ENCODE measurements at regions not wholly inside any gene's neighbourhood (a gene's known extent, or its start where the extent isn't known, plus 50 kb on each side); places are given as distances from the start of the nearest gene placed in this dataset.

DNA sequence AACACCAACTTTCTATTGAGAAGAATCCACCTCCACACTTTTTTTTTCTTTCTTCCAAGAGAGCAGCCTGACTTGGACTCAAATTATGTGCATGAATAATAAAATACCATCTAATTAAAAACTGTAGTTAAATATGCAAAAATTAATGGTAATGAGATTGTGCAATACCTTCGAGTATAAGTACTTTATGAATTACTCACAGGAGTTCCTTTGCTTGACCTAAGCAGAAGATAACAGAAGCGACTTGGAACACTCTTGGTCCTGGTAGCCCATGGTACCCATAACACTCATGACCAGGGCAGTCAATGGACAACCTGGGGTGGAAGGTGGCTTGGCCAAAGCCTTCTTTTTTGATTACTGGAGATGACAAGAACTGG, 203.5 kb upstream of the IRX3 start:
- intact Hi-C loops (cut with DNase I) = no loop called here
- no peak for ATAC-seq
- Histone ChIP-seq H3K4me3 (no peak overlapping the region), H3K27ac (no peak overlapping the region), H3K36me3 (no peaks in the 10 kb centered on the region), H3K27me3 (no peaks in the 10 kb centered on the region), H3K4me1 (no peaks in the 10 kb centered on the region), H3K9me3 (no peaks in the 10 kb centered on the region)
- no peak for TF ChIP-seq CTCF (IDR thresholded peaks at IDR 0.05)
- no peak for DNase-seq

GRCh38 chr16:54489225-54490111, 202.9 kb upstream of the IRX3 start:
- intact Hi-C loops (cut with DNase I) = no loop called here
- H3K36me3 ChIP-seq = no peaks in the 10 kb centered on the region
- no peaks in the 10 kb centered on the region for H3K9me3 ChIP-seq

DNA sequence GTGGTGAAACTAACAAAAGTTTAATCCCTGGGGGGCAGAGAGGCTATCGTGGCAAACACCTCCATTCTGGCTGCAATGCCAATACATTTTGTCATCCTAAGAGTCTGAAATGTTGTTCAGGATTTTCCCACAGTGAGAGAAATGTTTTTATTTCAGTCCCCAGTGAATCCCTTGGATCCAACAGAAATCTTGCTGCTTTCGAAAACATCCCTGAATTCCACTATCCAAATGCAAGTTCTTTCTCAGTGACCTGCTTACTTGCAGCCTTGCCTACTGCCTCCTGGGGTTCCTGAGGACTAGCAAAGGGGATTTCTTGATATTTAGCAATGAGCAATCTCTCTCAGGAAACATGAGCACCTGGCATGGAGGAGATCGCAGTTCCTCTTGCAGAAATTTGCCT, 202.1 kb upstream of the IRX3 start:
- H3K36me3 ChIP-seq = no peaks in the 10 kb centered on the region
- intact Hi-C loops (cut with DNase I) = no loop called here
- H3K4me3 ChIP-seq = no peak overlapping the region
- no peak for ATAC-seq
- no peak overlapping the region for H3K27ac ChIP-seq
- TF ChIP-seq CTCF (IDR thresholded peaks at IDR 0.05) = no peak
- no peaks in the 10 kb centered on the region for H3K9me3 ChIP-seq
- DNase-seq = no peak
- H3K27me3 ChIP-seq = no peaks in the 10 kb centered on the region
- no peaks in the 10 kb centered on the region for H3K4me1 ChIP-seq

More at GRCh38 chr16:54489225-54490111, 202.9 kb upstream of the IRX3 start:
- ATAC-seq (peak; percentile 76), DNase-seq (no peak)
- TF ChIP-seq CTCF (IDR thresholded peaks at IDR 0.05) = no peak
- H3K4me1 ChIP-seq = no peaks in the 10 kb centered on the region
- no peak overlapping the region for H3K27ac ChIP-seq
- H3K4me3 ChIP-seq = no peak overlapping the region
- no peaks in the 10 kb centered on the region for H3K27me3 ChIP-seq

DNA sequence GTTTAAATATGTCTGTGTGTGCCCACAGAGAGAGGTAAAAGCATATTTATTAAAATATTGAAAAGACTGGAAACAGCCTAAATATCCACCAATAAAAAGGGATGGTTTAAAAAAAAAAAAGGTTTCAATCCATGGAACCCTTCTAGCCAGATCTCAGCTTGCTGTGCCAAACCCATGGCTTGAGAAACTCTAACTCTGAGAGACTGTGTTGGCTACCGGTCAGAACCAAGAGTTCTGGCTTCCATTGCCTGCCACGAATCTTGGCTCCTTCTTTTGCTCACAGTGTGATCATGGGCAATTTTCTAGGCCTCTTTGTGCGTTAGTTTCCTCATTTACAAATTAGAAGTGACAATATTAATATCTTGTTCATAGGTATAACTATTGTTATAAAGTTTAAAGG, 201.3 kb upstream of the IRX3 start:
- DNase-seq = no peak
- H3K27ac ChIP-seq = no peak overlapping the region
- H3K9me3 ChIP-seq = no peaks in the 10 kb centered on the region
- H3K27me3 ChIP-seq = no peaks in the 10 kb centered on the region
- no peak overlapping the region for H3K4me3 ChIP-seq
- TF ChIP-seq CTCF (IDR thresholded peaks at IDR 0.05) = no peak
- intact Hi-C loops (cut with DNase I) = no loop called here
- H3K4me1 ChIP-seq = no peaks in the 10 kb centered on the region
- no peaks in the 10 kb centered on the region for H3K36me3 ChIP-seq
- ATAC-seq = no peak

DNA sequence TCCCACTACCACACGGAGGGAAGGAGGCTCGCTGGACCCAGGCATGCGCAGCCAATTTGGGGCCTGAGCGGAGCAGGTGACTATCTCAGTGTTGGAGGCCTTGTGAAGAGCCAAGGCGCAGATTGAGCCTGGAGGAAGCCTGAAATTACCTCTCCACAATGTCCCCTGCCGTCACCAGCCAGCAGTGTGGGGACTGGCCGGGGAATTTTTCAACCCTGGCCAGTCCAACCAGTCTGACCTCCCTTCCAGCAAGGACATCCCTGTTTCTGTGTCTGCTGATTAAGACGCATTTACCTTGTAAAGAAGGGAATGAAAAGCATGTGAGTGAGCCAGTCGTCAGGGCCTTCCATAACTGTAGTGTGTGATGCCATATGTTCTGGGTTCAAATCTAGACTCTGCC, 198.1 kb upstream of the IRX3 start:
- DNase-seq (no peak), ATAC-seq (no peak)
- no peak overlapping the region for H3K27ac ChIP-seq
- no peaks in the 10 kb centered on the region for H3K9me3 ChIP-seq
- H3K4me1 ChIP-seq = no peaks in the 10 kb centered on the region
- intact Hi-C loops (cut with DNase I) = no loop called here
- no peaks in the 10 kb centered on the region for H3K27me3 ChIP-seq
- H3K4me3 ChIP-seq = no peak overlapping the region
- no peak for TF ChIP-seq CTCF (IDR thresholded peaks at IDR 0.05)
- no peaks in the 10 kb centered on the region for H3K36me3 ChIP-seq

Measured in left lung (tissue), 4 donors.